Nephron (organoid): ENCODE measurements at regions not wholly inside any gene's neighbourhood (a gene's known extent, or its start where the extent isn't known, plus 50 kb on each side); places are given as distances from the start of the nearest gene placed in this dataset.
"Not testable (repeated sequence)": the region's sequence is repeated elsewhere in the genome, so short reads cannot be mapped to it uniquely, and the experiment has no call there.

ENCODE experiments used
- H3K27ac Mint-ChIP-seq, 3 experiments: 2 replicates each; pipeline ENCODE4 v1.8.0; 2020; ENCODE audit warnings: mixed read lengths in 3 of 3, mild to moderate bottlenecking in 2 of 3, moderate library complexity in 1 of 3
- H3K27me3 Mint-ChIP-seq: 2 replicates; pipeline ENCODE4 v1.8.0; 2021; ENCODE audit warnings: low read depth, mild to moderate bottlenecking, moderate library complexity, mixed read lengths
- H3K36me3 Mint-ChIP-seq: 2 replicates; pipeline ENCODE4 v1.8.0; 2020; ENCODE audit warnings: low read depth, mixed read lengths
- H3K4me1 Mint-ChIP-seq: 2 replicates; pipeline ENCODE4 v1.8.0; 2020; ENCODE audit warnings: mixed read lengths
- H3K4me3 Mint-ChIP-seq, 3 experiments: 2 replicates each; pipeline ENCODE4 v1.8.0; 2020; ENCODE audit warnings: mild to moderate bottlenecking in 3 of 3, mixed read lengths in 3 of 3, moderate library complexity in 2 of 3
- H3K9me3 Mint-ChIP-seq: 2 replicates; pipeline ENCODE4 v1.8.0; 2020; ENCODE audit warnings: mixed read lengths
- TF ChIP-seq, protein P1 (sequence below), 3 experiments: fragments of 200-600 bp; sonication (generic); IDR thresholded peaks; one replicate each; pipeline ENCODE4 v1.5.0; 2021; ENCODE audit warnings: antibody characterized with exemption in 3 of 3; ENCODE audit not compliant: unreplicated experiment in 3 of 3

DNA sequence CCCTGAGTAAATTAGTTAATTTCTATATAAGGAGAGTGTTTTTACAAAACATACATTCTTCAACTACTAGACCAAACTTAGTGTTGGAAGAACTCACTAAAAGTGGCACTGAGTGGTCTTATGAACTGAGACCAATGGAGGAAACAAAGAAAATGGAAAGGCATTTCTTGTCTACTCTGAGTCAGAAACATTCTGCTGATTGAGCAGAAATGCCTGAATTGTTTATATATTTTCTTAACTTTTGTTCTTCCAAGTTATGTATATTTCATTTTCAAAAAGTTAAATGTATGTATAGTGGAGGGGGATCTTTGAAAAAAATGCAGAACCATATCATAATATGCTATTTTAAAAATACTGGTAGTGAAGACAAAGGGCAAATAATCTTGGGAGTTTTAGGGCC, 320.7 kb downstream of the HGF start:
- Mint-ChIP-seq H3K4me3 (no peak overlapping the region), H3K4me1 (peaks cover 4% of the 10 kb centered on the region)

DNA sequence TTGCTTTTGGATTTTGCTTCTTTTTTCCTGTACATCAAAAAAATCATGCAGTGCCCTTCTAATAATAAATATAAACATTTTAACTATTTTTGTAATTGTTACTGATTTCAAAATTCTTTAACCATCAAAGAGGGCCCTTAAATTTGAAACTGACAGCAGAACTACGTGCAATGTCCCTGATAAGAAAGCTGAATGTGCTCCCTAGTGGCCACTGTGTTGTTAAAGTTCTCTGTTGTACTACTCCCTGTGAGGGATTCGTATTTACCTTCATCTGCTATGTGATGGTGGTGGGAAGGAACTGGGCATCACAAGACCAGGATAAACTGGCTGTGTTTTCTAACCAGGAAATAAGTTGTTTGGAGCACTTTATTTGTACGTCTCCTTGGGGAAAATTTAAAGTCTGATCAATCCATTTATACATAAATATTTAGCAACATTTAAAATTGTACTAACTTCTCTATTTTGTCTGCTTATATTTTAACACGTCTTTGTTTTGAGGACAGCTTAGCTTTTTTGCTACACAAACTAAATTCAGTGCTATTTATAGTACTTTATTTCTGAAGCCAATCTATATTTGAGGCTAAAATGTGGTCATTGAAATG, 322.4 kb downstream of the HGF start:
- H3K9me3 Mint-ChIP-seq, result peaks cover 2% of the 10 kb centered on the region
- peaks cover 4% of the 10 kb centered on the region for H3K4me1 Mint-ChIP-seq
- H3K4me3 Mint-ChIP-seq, result no peak overlapping the region
- TF ChIP-seq, protein P1, sequence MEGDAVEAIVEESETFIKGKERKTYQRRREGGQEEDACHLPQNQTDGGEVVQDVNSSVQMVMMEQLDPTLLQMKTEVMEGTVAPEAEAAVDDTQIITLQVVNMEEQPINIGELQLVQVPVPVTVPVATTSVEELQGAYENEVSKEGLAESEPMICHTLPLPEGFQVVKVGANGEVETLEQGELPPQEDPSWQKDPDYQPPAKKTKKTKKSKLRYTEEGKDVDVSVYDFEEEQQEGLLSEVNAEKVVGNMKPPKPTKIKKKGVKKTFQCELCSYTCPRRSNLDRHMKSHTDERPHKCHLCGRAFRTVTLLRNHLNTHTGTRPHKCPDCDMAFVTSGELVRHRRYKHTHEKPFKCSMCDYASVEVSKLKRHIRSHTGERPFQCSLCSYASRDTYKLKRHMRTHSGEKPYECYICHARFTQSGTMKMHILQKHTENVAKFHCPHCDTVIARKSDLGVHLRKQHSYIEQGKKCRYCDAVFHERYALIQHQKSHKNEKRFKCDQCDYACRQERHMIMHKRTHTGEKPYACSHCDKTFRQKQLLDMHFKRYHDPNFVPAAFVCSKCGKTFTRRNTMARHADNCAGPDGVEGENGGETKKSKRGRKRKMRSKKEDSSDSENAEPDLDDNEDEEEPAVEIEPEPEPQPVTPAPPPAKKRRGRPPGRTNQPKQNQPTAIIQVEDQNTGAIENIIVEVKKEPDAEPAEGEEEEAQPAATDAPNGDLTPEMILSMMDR (IDR thresholded peaks at IDR 0.05; ENCODE audit: unreplicated experiment in 3 of 3), result peak; percentile 47 to 67 (median 51)
- no peak overlapping the region for H3K27ac Mint-ChIP-seq
- H3K36me3 Mint-ChIP-seq, result no peaks in the 10 kb centered on the region
- peaks cover 3% of the 10 kb centered on the region for H3K27me3 Mint-ChIP-seq

More for the DNA sequence above, 320.7 kb downstream of the HGF start:
- H3K9me3 Mint-ChIP-seq, result peaks cover 5% of the 10 kb centered on the region
- peaks cover 3% of the 10 kb centered on the region for H3K27me3 Mint-ChIP-seq
- TF ChIP-seq, protein P1 (IDR thresholded peaks at IDR 0.05; ENCODE audit: unreplicated experiment in 3 of 3), result no peak
- no peak overlapping the region for H3K27ac Mint-ChIP-seq
- no peaks in the 10 kb centered on the region for H3K36me3 Mint-ChIP-seq

DNA sequence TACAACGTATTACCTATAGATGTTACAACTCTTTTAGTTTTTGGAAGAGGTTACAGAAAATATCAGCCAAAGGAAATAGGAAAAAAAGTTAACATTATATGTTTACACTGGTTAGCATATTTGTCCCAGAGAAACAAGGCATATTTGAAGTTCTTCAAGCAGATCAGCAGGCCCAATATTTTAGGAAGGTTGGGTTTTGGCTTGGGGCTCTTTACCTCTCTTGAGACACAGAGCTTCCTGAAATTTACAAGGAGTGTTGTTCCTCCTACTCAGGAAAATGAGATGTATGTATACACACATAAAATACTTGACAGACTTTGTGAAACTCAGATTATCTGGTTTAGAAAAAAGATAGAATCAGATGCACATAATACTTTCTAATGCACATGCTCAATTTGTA, 323.6 kb downstream of the HGF start:
- Mint-ChIP-seq H3K4me1 (peaks cover 4% of the 10 kb centered on the region), H3K27me3 (peaks cover 3% of the 10 kb centered on the region), H3K27ac (no peak overlapping the region), H3K36me3 (no peaks in the 10 kb centered on the region), H3K9me3 (no peaks in the 10 kb centered on the region), H3K4me3 (no peak overlapping the region)
- TF ChIP-seq, protein P1 (IDR thresholded peaks at IDR 0.05; ENCODE audit: unreplicated experiment in 3 of 3), result no peak

DNA sequence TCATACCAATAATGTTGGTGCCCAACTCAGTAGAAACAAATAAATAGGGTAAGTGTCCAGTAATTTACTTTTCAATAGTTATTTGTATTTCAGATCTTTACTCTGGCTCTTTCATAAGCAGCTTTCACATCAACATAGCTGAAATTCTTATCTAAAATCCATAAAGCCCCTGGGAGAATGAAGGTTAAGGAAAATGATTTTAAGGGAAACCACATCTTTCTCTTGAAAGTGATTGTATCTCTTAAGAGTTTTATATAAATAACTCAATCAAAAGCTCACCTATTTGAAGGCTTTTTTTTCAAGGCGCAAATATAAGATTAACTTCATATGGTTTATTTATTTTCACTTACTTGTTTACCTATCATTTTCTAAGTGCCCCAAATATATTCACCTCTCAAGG, 324.4 kb downstream of the HGF start:
- Mint-ChIP-seq H3K27ac (no peak overlapping the region), H3K4me1 (peaks cover 4% of the 10 kb centered on the region), H3K36me3 (no peaks in the 10 kb centered on the region), H3K4me3 (no peak overlapping the region), H3K9me3 (no peaks in the 10 kb centered on the region), H3K27me3 (peaks cover 3% of the 10 kb centered on the region)
- TF ChIP-seq, protein P1 (IDR thresholded peaks at IDR 0.05; ENCODE audit: unreplicated experiment in 3 of 3), result no peak

DNA sequence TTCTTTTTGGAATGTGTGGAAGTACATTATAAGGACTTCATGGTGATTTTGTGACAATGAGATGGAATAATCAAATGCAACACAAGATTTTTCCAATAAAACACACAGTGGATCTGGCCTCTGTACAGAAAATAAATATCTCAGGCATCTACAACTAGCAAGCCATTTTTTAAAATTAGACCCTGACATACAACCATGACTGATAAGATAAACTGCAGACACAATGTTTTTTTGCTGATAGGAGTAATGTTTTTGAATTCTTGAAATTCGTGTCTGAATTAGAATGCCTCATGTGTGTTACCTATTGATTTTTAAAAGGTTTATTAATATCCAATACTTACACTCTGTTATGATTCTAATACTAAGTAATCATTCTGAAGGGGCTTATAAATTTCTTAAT, 328.1 kb downstream of the HGF start:
- TF ChIP-seq, protein P1 (IDR thresholded peaks at IDR 0.05; ENCODE audit: unreplicated experiment in 3 of 3), result no peak

GRCh38 chr7:81439591-81439990, 330.3 kb downstream of the HGF start:
- Mint-ChIP-seq H3K27ac (peak overlapping the region in 1 of 3 experiments; percentile 27), H3K9me3 (peaks cover 8% of the 10 kb centered on the region), H3K4me1 (no peaks in the 10 kb centered on the region), H3K4me3 (no peak overlapping the region), H3K27me3 (no peaks in the 10 kb centered on the region), H3K36me3 (no peaks in the 10 kb centered on the region)
- TF ChIP-seq, protein P1 (IDR thresholded peaks at IDR 0.05; ENCODE audit: unreplicated experiment in 3 of 3), result no peak

More for the DNA sequence above, 328.1 kb downstream of the HGF start:
- Mint-ChIP-seq H3K9me3 (peaks cover 6% of the 10 kb centered on the region), H3K4me1 (peaks cover 4% of the 10 kb centered on the region), H3K27ac (no peak overlapping the region), H3K4me3 (no peak overlapping the region), H3K27me3 (no peaks in the 10 kb centered on the region), H3K36me3 (no peaks in the 10 kb centered on the region)

DNA sequence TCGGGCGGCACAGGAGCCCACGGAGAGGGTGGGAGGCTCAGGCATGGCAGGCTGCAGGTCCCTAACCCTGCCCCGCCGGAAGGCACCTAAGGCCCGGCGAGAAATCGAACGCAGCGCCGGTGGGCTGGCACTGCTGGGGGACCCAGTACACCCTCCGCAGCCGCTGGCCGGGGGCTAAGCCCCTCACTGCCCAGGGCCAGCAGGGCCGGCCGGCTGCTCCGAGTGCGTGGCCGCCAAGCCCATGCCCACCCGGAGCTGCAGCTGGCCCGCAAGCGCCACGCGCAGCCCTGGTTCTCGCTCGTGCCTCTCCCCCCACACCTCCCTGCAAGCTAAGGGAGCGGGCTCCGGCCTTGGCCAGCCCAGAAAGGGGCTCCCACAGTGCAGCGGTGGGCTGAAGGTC, 332.7 kb downstream of the HGF start:
- H3K36me3 Mint-ChIP-seq, H3K27me3 Mint-ChIP-seq, H3K4me3 Mint-ChIP-seq: not testable (repeated sequence)

More for the DNA sequence above, 332.7 kb downstream of the HGF start:
- not testable (repeated sequence) for H3K4me1 Mint-ChIP-seq, H3K9me3 Mint-ChIP-seq, H3K27ac Mint-ChIP-seq
